HFF-Myc (cell line): ENCODE measurements at regions not wholly inside any gene's neighbourhood (a gene's known extent, or its start where the extent isn't known, plus 50 kb on each side); places are given as distances from the start of the nearest gene placed in this dataset.

Experiments used
- DNase-seq: peaks from one replicate; pipeline ENCODE4 v3.0.0-alpha.2; 2011; ENCODE audit warnings: low read depth; ENCODE audit errors: extremely low read depth
- H3K4me3 ChIP-seq: replicated peaks from 2 replicates; pipeline ENCODE4 v1.5.1; 2011; ENCODE audit warnings: low read depth, mild to moderate bottlenecking, control low read depth, low read length
- TF ChIP-seq, protein P1 (sequence below): IDR thresholded peaks from 2 replicates; pipeline ENCODE4 v1.5.1; 2012; ENCODE audit warnings: mild to moderate bottlenecking, low read depth, low read length, control low read depth; ENCODE audit errors: missing control alignments

DNA sequence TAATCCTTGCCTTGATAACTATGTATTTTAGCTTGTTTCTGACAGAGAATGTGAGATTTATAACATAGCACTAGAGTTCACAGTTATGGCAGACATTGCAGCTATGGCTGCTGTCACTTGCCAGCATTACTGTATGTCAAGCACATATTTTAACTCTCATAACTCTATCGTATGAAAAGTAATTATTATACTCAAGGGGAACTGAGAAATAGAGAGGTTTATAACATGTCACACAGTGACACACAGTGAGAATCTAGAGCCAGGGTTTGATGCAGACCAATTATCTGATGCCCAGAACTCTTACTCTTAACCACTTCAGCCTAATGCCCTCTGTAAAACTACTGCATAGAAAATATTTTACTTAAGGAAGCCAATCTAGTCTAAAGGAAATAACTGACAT is 1012.4 kb downstream of the GRIK2 start:
- DNase-seq: no peak
- TF ChIP-seq, protein P1, sequence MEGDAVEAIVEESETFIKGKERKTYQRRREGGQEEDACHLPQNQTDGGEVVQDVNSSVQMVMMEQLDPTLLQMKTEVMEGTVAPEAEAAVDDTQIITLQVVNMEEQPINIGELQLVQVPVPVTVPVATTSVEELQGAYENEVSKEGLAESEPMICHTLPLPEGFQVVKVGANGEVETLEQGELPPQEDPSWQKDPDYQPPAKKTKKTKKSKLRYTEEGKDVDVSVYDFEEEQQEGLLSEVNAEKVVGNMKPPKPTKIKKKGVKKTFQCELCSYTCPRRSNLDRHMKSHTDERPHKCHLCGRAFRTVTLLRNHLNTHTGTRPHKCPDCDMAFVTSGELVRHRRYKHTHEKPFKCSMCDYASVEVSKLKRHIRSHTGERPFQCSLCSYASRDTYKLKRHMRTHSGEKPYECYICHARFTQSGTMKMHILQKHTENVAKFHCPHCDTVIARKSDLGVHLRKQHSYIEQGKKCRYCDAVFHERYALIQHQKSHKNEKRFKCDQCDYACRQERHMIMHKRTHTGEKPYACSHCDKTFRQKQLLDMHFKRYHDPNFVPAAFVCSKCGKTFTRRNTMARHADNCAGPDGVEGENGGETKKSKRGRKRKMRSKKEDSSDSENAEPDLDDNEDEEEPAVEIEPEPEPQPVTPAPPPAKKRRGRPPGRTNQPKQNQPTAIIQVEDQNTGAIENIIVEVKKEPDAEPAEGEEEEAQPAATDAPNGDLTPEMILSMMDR: no peak
- no peak overlapping the region for H3K4me3 ChIP-seq

DNA sequence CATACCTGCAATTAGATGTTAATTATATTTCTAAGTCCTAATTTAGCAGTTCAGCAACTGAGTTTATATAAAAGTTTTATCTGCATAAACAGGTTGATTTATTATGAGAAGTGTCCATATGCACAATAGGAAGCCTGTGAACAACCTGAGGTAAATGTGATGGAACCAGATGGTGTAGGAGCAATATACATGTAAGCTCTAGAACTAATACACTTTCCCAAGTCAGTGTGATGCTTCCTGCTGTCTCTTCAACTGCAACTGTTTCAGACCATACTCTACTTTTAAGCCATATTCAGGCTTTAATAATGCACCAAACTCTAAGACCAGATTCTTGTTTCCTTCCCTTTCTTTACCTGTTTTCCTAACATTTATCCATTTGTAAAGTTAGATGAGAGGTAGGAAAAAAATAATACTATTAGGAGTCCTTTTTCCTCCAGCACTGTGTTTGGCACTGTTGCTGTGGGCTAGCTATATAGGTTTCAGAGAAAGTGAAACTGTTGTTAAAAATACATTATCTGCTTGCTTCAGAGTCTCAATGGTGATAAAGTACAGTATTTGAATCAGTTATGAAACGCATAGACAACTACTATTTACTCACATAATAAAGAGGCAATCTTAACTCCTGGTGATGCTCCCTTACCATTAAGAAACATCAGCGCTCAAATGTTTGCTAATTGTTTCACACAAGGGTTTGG is 1009.3 kb downstream of the GRIK2 start:
- no peak for DNase-seq
- H3K4me3 ChIP-seq: no peak overlapping the region
- TF ChIP-seq, protein P1: no peak

DNA sequence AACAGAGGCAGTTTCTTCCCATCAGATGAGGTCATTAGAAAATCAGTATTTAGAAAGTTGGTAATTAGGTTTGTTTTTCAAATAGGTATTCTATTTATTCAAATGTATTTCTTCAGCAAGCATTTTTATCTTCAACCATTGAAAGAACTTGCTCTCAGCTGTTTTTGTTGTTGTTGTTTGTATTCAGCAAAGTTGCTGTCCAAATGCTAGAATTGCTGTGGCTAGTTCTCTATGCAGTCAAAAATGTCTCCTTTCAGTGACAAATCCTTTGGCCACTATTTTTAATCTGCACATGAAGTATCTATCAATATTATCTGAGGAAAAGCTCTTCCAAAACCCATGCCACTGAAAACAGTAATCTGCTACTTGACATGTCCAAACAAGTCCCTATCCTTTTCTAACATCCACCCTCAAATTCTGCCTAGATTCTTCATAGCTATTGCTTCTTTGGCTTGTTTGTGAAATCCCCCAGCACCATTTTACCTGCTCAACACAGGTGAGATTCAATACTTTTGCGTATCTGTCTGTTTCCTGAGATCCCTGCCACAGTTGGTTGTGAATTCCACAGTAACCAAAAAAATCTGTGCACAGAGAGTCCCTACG is 1005.4 kb downstream of the GRIK2 start:
- no peak for DNase-seq
- TF ChIP-seq, protein P1: no peak

DNA sequence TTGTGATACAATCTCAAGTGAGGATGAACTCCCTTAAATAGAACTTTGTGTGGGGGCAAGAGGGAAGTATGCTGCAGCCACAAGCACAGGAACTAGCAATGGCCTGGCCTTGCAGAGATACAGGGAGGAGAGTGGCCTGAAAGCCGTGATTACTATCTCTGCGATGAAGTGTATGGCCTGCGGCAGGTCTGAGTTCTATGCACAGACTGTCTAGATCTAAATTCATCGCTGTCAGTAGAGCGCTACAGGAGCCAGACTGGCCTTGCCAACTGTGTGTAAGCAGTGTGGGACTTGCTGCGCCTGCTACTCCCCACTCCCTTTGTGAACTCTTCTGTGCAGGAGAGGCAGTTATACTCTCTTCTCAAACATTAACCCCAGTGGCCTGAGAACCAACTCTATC is 997.0 kb downstream of the GRIK2 start:
- DNase-seq: no peak
- no peak overlapping the region for H3K4me3 ChIP-seq
- TF ChIP-seq, protein P1: no peak

More for the DNA sequence above, 1005.4 kb downstream of the GRIK2 start:
- H3K4me3 ChIP-seq: no peak overlapping the region

DNA sequence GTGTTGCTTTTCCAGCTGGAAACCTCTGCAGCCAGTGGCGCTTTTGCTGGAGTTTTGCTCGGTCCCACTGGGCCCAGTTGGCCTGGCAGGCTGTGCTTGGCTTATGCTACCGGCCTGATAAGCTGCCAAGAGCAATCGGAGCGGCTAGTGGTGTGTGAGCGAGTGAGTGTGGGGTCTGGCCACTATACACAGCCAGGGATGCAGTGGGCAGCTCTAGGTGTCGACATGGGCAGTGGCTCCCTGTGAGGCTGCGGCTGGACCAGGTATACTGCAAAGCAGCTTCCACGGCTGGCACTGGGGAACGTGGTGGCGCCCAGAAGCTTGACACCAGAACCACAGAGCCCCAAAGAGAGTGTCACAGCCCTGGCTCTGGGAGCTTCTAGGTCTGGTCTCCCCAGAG is 996.5 kb downstream of the GRIK2 start:
- no peak overlapping the region for H3K4me3 ChIP-seq
- TF ChIP-seq, protein P1: no peak
- no peak for DNase-seq

DNA sequence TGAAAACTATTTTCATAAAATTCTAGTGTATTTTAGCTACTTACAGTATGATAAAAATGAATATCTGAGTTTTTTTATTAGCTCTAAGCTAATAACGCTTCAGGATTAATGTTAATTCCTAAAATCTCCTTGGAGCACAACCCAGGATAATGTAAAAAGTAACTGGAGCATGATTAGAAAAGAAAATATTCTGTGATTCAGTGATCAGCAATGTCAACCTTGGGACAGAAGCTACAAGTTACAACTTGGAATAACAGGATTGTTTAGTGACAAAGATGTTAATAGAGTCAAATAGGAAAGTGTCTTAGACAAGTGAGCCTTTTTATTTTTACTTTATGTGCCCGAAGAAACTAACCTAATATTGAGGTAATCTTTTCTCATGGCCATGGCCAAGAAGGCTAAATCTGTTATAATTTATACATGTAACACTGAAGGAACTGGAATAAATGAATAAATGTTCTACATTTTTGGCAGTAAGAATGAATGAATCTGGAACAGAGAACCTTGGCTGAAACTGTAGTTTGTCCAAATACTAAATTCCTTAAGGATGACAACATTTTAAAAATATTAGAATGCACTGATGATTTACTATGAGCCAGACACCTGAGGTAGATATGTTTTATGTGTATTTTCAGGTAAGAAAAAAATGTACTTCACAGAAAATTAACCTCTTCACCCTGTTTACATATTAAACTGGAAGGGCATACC is 994.0 kb downstream of the GRIK2 start:
- TF ChIP-seq, protein P1: no peak
- no peak overlapping the region for H3K4me3 ChIP-seq
- DNase-seq: no peak
